Stimulated activated naive CD4-positive, alpha-beta T cell (primary cell): ENCODE measurements at regions not wholly inside any gene's neighbourhood (a gene's known extent, or its start where the extent isn't known, plus 50 kb on each side); places are given as distances from the start of the nearest gene placed in this dataset.
"Not testable (repeated sequence)": the region's sequence is repeated elsewhere in the genome, so short reads cannot be mapped to it uniquely, and the experiment has no call there.

ENCODE experiments used
- DNase-seq, 6 experiments: peaks; one replicate each; lab custom pipeline; 2025; lab: John Stamatoyannopoulos, UW

GRCh38 chr7:80082213-80082612, 52.4 kb upstream of the GNAI1 start:
- DNase-seq: no peak

GRCh38 chr7:80078886-80079285, 55.7 kb upstream of the GNAI1 start:
- DNase-seq: no peak

- DNase-seq: no peak
These were observed 56.4 kb upstream of the GNAI1 start for GRCh38 chr7:80078159-80078731.

- DNase-seq: no peak
These were observed 64.2 kb upstream of the GNAI1 start for GRCh38 chr7:80070391-80070790.

- no peak for DNase-seq
These were observed 68.0 kb upstream of the GNAI1 start for GRCh38 chr7:80066639-80067038.

- DNase-seq: no peak
These were observed 70.8 kb upstream of the GNAI1 start for GRCh38 chr7:80063834-80064233.

- DNase-seq: peak in 1 of 6 experiments; percentile 34
These were observed 74.3 kb upstream of the GNAI1 start for GRCh38 chr7:80060218-80060806.

GRCh38 chr7:80057488-80057887, 77.1 kb upstream of the GNAI1 start:
- no peak for DNase-seq

GRCh38 chr7:80054356-80054755, 80.3 kb upstream of the GNAI1 start:
- DNase-seq: no peak

- DNase-seq: no peak
These were observed 81.5 kb upstream of the GNAI1 start for GRCh38 chr7:80053124-80053523.

- no peak for DNase-seq
These were observed 86.7 kb upstream of the GNAI1 start for GRCh38 chr7:80047856-80048459.

GRCh38 chr7:80047032-80047431, 87.6 kb upstream of the GNAI1 start:
- DNase-seq: no peak

- no peak for DNase-seq
These were observed 89.8 kb upstream of the GNAI1 start for GRCh38 chr7:80044796-80045195.

GRCh38 chr7:80040752-80041151, 93.9 kb upstream of the GNAI1 start:
- no peak for DNase-seq

- no peak for DNase-seq
These were observed 94.3 kb upstream of the GNAI1 start for GRCh38 chr7:80040335-80040734.

GRCh38 chr7:80039251-80039884, 95.3 kb upstream of the GNAI1 start:
- no peak for DNase-seq

- no peak for DNase-seq
These were observed 96.9 kb upstream of the GNAI1 start for GRCh38 chr7:80037689-80038088.

GRCh38 chr7:80036107-80036506, 98.5 kb upstream of the GNAI1 start:
- no peak for DNase-seq

GRCh38 chr7:80028717-80029116, 105.9 kb upstream of the GNAI1 start:
- DNase-seq: no peak

GRCh38 chr7:80027611-80028173, 106.9 kb upstream of the GNAI1 start:
- no peak for DNase-seq

- no peak for DNase-seq
These were observed 107.9 kb upstream of the GNAI1 start for GRCh38 chr7:80026766-80027165.

- DNase-seq: not testable (repeated sequence)
These were observed 114.4 kb upstream of the GNAI1 start for GRCh38 chr7:80020277-80020676.

- not testable (repeated sequence) for DNase-seq
These were observed 114.8 kb upstream of the GNAI1 start for GRCh38 chr7:80019809-80020207.
